Muscle of leg (tissue), 3 donors: ENCODE measurements at regions not wholly inside any gene's neighbourhood (a gene's known extent, or its start where the extent isn't known, plus 50 kb on each side); places are given as distances from the start of the nearest gene placed in this dataset.
A peak's percentile ranks its signal among the peaks of the same experiment; 100 is the strongest.

Experiments
- DNase-seq: peaks from one replicate; pipeline ENCODE4 v3.0.0; 2013
- H3K27ac ChIP-seq: one replicate; pipeline ENCODE4 v1.5.1; 2013; ENCODE audit warnings: mild to moderate bottlenecking, low read length, control low read depth
- H3K27me3 ChIP-seq: one replicate; pipeline ENCODE4 v1.6.1; 2013; ENCODE audit warnings: low read length; ENCODE audit not compliant: control insufficient read depth, insufficient read depth
- H3K36me3 ChIP-seq: one replicate; pipeline ENCODE4 v1.6.1; 2013; ENCODE audit warnings: low read length; ENCODE audit not compliant: control insufficient read depth, insufficient read depth
- H3K4me1 ChIP-seq: one replicate; pipeline ENCODE4 v1.6.1; 2013; ENCODE audit warnings: low read length; ENCODE audit not compliant: control insufficient read depth, insufficient read depth
- H3K4me3 ChIP-seq: one replicate; pipeline ENCODE4 v1.5.1; 2013; ENCODE audit warnings: low read length, control low read depth
- H3K9me3 ChIP-seq: replicated peaks from 2 replicates; pipeline ENCODE4 v1.6.1; 2013; ENCODE audit warnings: low read depth, low read length; ENCODE audit not compliant: control insufficient read depth
- WGBS: methylation state at CpG from one replicate; pipeline ENCODE4 v1.1.5; 2013; ENCODE audit warnings: missing lambda C conversion rate; ENCODE audit not compliant: insufficient coverage; 5-methylcytosine and 5-hydroxymethylcytosine counted together

GRCh38 chr11:15434529-15434928 lies 319.8 kb downstream of the INSC start:
- no peak overlapping the region for H3K4me3 ChIP-seq
- no peaks in the 10 kb centered on the region for H3K36me3 ChIP-seq
- no peaks in the 10 kb centered on the region for H3K9me3 ChIP-seq
- peak; percentile 46 for DNase-seq
- WGBS = 0% methylated on average over 2 of the region's 3 CpGs
- no peak overlapping the region for H3K27ac ChIP-seq
- H3K27me3 ChIP-seq = no peaks in the 10 kb centered on the region
- H3K4me1 ChIP-seq = no peaks in the 10 kb centered on the region

GRCh38 chr11:15446315-15446714 lies 331.6 kb downstream of the INSC start:
- no peak overlapping the region for H3K4me3 ChIP-seq
- DNase-seq = no peak
- no peak overlapping the region for H3K27ac ChIP-seq
- no peaks in the 10 kb centered on the region for H3K36me3 ChIP-seq
- H3K9me3 ChIP-seq = no peaks in the 10 kb centered on the region
- WGBS = 80% methylated on average over 1 of the region's 4 CpGs
- no peaks in the 10 kb centered on the region for H3K27me3 ChIP-seq
- no peaks in the 10 kb centered on the region for H3K4me1 ChIP-seq

- whole genome bisulfite sequencing = 78% methylated on average over 1 of the region's 3 CpGs
- Histone ChIP-seq H3K27ac (no peak overlapping the region), H3K4me1 (no peaks in the 10 kb centered on the region), H3K4me3 (no peak overlapping the region), H3K27me3 (no peaks in the 10 kb centered on the region), H3K9me3 (no peaks in the 10 kb centered on the region), H3K36me3 (no peaks in the 10 kb centered on the region)
- no peak for DNase-seq
Measured at GRCh38 chr11:15446929-15447328, 332.2 kb downstream of the INSC start.

- Histone ChIP-seq H3K27me3 (no peaks in the 10 kb centered on the region), H3K4me3 (no peak overlapping the region), H3K36me3 (no peaks in the 10 kb centered on the region), H3K9me3 (no peaks in the 10 kb centered on the region), H3K27ac (no peak overlapping the region), H3K4me1 (no peaks in the 10 kb centered on the region)
- WGBS = no CpG with 5 or more reads among the region's 2 CpGs
- no peak for DNase-seq
Measured at GRCh38 chr11:15451713-15452112, 337.0 kb downstream of the INSC start.

GRCh38 chr11:15453211-15453765 lies 338.6 kb downstream of the INSC start:
- no peak for DNase-seq
- no peaks in the 10 kb centered on the region for H3K27me3 ChIP-seq
- H3K9me3 ChIP-seq = no peaks in the 10 kb centered on the region
- no peaks in the 10 kb centered on the region for H3K36me3 ChIP-seq
- H3K4me1 ChIP-seq = no peaks in the 10 kb centered on the region
- H3K27ac ChIP-seq = no peak overlapping the region
- no peak overlapping the region for H3K4me3 ChIP-seq
- 100% methylated on average over 1 of the region's 2 CpGs for WGBS

DNA sequence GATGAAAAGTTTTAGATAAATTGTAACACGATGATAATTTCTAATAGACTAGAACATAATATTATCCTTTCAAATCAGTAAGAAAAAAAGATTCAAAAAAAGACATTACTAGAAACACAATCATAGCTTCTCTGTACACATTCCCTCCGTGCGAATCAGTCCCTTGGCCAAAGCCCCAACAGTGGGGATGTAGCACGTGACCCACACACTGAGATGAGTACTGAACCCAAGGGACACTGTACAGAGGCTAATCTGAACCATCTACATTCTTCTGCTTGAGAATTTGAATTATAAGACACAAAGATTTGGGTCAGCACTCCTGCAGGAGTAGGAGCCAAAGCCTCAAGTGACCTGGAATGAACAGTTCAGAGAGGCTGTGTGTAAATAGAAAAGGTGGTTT lies 353.7 kb downstream of the INSC start:
- H3K36me3 ChIP-seq = no peaks in the 10 kb centered on the region
- no peaks in the 10 kb centered on the region for H3K27me3 ChIP-seq
- no peak overlapping the region for H3K4me3 ChIP-seq
- no peak overlapping the region for H3K27ac ChIP-seq
- no CpG with 5 or more reads among the region's 4 CpGs for WGBS
- peak; percentile 12 for DNase-seq
- no peaks in the 10 kb centered on the region for H3K9me3 ChIP-seq
- H3K4me1 ChIP-seq = no peaks in the 10 kb centered on the region

DNA sequence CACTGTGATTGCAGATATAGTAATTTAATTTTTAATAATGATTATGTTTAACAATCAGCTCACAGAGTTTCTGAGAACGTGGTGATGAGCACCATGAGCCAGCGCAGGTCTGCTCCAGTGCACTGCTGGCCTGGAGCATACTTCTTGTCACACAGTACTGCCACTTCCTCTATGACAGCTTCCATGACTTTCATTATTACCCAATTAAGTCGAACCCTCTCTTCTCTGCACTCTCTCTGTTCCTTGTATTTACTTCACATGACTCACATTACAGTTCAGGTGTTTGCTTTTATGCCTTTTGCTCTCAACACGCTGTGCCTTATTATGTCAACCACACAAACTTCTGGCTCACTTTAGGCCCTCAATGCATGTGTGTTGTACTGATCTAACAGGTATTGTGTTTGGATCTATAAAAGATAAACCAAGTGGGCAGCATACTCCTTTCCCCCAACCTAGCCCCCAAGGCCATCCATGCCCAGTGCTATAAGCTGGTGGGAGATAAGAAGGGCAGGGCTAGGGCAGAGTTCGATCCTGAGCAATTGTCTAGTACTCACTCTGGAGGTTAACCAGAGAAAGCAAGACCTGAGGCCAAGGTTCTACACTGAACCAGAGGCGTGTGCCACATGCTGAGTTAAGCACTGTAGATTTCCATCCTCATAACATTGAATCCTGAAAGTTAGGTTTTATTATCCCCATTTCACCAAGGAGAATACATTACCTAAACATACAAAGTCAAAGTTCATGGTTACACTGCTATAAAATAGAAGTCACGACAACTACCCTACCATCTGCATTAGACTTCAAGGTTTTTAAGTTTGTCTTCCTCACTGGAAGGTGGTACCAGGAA lies 356.5 kb downstream of the INSC start:
- WGBS = 76% methylated on average over 5 of the region's 7 CpGs
- DNase-seq = no peak
- H3K27ac ChIP-seq = no peak overlapping the region
- no peaks in the 10 kb centered on the region for H3K27me3 ChIP-seq
- H3K9me3 ChIP-seq = no peaks in the 10 kb centered on the region
- no peak overlapping the region for H3K4me3 ChIP-seq
- H3K36me3 ChIP-seq = no peaks in the 10 kb centered on the region
- H3K4me1 ChIP-seq = no peaks in the 10 kb centered on the region

GRCh38 chr11:15471895-15472799 lies 357.4 kb downstream of the INSC start:
- 0% methylated on average over 1 of the region's 9 CpGs for WGBS
- H3K4me1 ChIP-seq = no peaks in the 10 kb centered on the region
- no peaks in the 10 kb centered on the region for H3K36me3 ChIP-seq
- no peak for DNase-seq
- no peak overlapping the region for H3K4me3 ChIP-seq
- no peaks in the 10 kb centered on the region for H3K9me3 ChIP-seq
- H3K27me3 ChIP-seq = no peaks in the 10 kb centered on the region
- no peak overlapping the region for H3K27ac ChIP-seq

GRCh38 chr11:15473954-15474837 lies 359.5 kb downstream of the INSC start:
- Histone ChIP-seq H3K4me1 (no peaks in the 10 kb centered on the region), H3K27ac (no peak overlapping the region), H3K9me3 (no peaks in the 10 kb centered on the region), H3K4me3 (no peak overlapping the region), H3K36me3 (no peaks in the 10 kb centered on the region), H3K27me3 (no peaks in the 10 kb centered on the region)
- DNase-seq = no peak
- WGBS = 82% methylated on average over 7 of the region's 8 CpGs
